Fibroblast of lung (primary cell): ENCODE measurements at regions not wholly inside any gene's neighbourhood (a gene's known extent, or its start where the extent isn't known, plus 50 kb on each side); places are given as distances from the start of the nearest gene placed in this dataset.

Experiments
- EZH2 ChIP-seq: IDR thresholded peaks from 2 replicates; pipeline ENCODE4 v1.5.1; 2012; ENCODE audit warnings: low read length, control low read depth, mild to moderate bottlenecking; ENCODE audit errors: missing control alignments
- TF ChIP-seq, protein P1 (sequence below), 2 donors: IDR thresholded peaks in 1 of 2; conservative IDR thresholded peaks in 1 of 2; 1 replicate in 1 of 2; 2 replicates in 1 of 2; pipeline ENCODE4 v1.5.1; 2011 to 2012; ENCODE audit warnings: low read length in 2 of 2, control low read depth in 1 of 2, inconsistent platforms in 1 of 2, low read depth in 1 of 2, mild to moderate bottlenecking in 1 of 2

GRCh38 chrX:117788339-117788738, 328.3 kb downstream of the KLHL13 start:
- TF ChIP-seq, protein P1, sequence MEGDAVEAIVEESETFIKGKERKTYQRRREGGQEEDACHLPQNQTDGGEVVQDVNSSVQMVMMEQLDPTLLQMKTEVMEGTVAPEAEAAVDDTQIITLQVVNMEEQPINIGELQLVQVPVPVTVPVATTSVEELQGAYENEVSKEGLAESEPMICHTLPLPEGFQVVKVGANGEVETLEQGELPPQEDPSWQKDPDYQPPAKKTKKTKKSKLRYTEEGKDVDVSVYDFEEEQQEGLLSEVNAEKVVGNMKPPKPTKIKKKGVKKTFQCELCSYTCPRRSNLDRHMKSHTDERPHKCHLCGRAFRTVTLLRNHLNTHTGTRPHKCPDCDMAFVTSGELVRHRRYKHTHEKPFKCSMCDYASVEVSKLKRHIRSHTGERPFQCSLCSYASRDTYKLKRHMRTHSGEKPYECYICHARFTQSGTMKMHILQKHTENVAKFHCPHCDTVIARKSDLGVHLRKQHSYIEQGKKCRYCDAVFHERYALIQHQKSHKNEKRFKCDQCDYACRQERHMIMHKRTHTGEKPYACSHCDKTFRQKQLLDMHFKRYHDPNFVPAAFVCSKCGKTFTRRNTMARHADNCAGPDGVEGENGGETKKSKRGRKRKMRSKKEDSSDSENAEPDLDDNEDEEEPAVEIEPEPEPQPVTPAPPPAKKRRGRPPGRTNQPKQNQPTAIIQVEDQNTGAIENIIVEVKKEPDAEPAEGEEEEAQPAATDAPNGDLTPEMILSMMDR (conservative IDR thresholded peaks at IDR 0.05 in 1 of 2, IDR thresholded peaks at IDR 0.05 in 1 of 2; ENCODE audit: low read depth in 1 of 2, low read length in 2 of 2): no peak
- no peak for TF ChIP-seq EZH2
